RPMI7951 (cell line): ENCODE measurements at regions not wholly inside any gene's neighbourhood (a gene's known extent, or its start where the extent isn't known, plus 50 kb on each side); places are given as distances from the start of the nearest gene placed in this dataset.

ENCODE experiments used
- DNase-seq: peaks from one replicate; pipeline ENCODE4 v3.0.0-alpha.2; 2012; ENCODE audit warnings: low read depth

DNA sequence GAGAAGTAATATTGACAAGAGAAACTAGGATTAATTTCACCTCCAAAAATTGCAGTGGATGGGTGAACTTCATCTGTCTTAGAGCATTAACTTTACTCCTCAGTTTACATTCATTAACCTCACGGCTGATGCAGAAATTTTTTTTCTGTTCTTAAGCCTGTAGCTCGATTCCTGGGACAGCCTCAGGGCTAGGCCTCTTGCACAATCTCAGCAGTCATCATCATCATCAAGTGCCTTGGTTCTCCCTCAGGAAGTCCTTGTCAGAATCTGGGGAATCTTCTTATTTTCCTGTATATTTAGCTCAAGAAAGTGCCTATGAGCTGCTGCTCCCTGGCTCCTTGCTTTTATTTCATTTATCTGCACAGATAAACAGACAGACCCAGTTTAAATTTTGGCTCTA is 1272.2 kb upstream of the LRRTM1 start:
- peak; percentile 16 for DNase-seq

DNA sequence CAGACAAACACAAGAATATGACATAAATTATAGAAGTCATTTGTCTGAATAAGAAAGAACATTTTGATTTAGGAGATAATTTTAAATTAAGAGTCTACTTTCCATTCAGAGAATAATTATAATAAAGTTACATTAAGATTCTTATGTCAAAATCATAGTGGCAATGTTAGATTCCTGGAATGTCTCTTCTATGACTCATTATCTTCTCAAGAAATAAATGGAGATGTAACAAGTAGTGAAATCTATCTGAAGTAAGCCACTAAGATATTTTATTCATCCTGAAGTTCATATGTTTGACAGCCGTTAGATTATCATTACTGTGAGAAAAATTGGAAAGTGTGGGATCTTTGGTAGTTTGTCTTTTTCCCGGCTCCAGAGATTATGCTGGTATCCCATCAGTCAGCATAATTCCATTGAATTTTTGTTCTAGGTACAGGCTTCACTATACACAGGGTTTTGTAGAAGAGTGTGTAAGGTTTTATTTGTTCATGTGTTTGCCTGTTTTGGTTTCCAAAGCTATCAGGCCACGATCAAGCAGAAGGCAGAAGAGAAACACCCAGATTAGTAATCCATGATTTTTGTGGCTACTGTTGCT is 1246.6 kb upstream of the LRRTM1 start:
- peak; percentile 17 for DNase-seq

- no peak for DNase-seq
Measured at GRCh38 chr2:81550277-81550676, 1245.7 kb upstream of the LRRTM1 start.

GRCh38 chr2:81549646-81550045 is 1245.1 kb upstream of the LRRTM1 start:
- DNase-seq = no peak

GRCh38 chr2:81545626-81546025 is 1241.1 kb upstream of the LRRTM1 start:
- peak; percentile 48 for DNase-seq

DNA sequence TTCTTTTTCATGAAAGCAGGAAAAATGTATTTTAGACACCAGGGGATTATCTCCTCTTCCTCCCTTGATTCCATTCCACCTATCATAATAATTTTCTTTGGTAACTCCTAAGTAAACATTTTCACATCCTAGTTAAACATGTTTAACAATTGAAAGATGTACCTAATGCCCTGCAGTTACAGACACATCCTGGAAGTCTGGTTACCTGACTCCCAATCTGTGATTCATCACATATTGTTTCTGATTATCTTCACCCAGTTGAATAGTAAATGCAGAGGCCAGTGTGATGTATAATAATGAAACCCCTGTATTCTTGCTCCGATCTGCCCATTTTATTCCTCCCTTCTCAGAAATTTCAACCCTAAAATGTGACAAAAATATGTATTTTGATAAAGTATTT is 1237.6 kb upstream of the LRRTM1 start:
- DNase-seq = no peak

GRCh38 chr2:81529944-81530343 is 1225.4 kb upstream of the LRRTM1 start:
- no peak for DNase-seq

- no peak for DNase-seq
Measured at GRCh38 chr2:81528852-81529480, 1224.4 kb upstream of the LRRTM1 start.

DNA sequence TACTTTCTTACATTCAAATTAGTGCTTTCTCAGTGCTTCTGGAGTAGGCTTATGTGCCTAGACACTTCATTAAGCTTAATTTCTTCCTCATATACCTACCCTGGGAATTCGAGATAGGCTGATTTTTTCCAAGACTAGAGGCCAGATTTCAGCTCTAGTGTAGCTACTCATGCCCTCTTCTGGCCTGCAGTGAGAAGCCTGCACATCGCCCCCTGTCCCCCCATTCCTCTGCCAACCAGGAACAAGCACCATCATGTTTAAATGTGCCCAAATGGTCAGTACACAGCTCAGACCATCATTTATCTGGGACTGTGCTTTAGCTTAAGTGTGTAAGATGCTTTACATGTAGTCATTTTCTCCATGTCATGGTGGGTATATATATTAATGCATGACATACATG is 1218.8 kb upstream of the LRRTM1 start:
- DNase-seq = no peak

DNA sequence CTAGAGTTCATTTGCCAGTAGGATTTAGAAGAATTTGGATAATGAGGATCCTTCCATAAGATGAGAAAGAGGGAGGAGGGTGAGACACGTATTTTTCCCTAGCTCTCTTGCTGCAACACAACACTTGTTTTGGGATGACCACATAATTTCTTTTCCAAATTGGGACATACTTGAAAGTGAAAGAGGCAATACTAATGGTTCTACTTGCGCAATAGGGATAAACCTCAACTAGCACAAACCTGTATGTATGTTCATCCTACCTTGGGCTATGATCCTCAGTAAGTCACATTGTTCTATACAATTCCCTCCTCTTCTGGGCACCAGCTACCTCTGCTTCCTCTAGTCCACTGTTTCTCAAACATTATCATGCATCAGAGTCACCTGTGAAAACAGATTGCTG is 1208.8 kb upstream of the LRRTM1 start:
- DNase-seq = no peak

DNA sequence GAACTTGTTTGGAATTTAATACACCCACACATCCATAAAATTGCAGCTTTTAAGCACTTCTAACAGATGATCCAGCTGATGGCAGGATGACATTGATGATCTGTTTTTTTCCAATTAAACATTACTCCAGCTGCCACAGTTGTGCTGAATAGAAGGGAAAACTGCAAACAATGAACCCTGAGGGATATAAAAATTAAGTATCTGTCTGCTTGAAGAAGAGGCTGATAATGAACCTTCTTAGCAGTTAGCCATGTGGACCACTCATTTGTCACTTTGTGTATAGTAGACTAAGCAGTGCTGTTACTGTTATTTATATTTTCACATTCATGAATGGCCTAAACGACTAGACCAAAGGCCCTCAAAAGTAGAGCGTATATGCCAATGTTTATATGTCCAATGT is 1201.0 kb upstream of the LRRTM1 start:
- no peak for DNase-seq

- DNase-seq = no peak
Measured at GRCh38 chr2:81495556-81495955, 1191.0 kb upstream of the LRRTM1 start.

- DNase-seq = peak; percentile 6
Measured at GRCh38 chr2:81483254-81483653, 1178.7 kb upstream of the LRRTM1 start.

GRCh38 chr2:81481994-81482368 is 1177.4 kb upstream of the LRRTM1 start:
- DNase-seq = peak; percentile 92

- peak; percentile 94 for DNase-seq
Measured at GRCh38 chr2:81481242-81481993, 1176.9 kb upstream of the LRRTM1 start.

GRCh38 chr2:81467096-81467495 is 1162.5 kb upstream of the LRRTM1 start:
- no peak for DNase-seq

- no peak for DNase-seq
Measured at GRCh38 chr2:81462420-81462819, 1157.9 kb upstream of the LRRTM1 start.

GRCh38 chr2:81445176-81445575 is 1140.6 kb upstream of the LRRTM1 start:
- DNase-seq = no peak

- no peak for DNase-seq
Measured at GRCh38 chr2:81437456-81438000, 1133.0 kb upstream of the LRRTM1 start.

- DNase-seq = peak; percentile 19
Measured at GRCh38 chr2:81436256-81436655, 1131.7 kb upstream of the LRRTM1 start.

DNA sequence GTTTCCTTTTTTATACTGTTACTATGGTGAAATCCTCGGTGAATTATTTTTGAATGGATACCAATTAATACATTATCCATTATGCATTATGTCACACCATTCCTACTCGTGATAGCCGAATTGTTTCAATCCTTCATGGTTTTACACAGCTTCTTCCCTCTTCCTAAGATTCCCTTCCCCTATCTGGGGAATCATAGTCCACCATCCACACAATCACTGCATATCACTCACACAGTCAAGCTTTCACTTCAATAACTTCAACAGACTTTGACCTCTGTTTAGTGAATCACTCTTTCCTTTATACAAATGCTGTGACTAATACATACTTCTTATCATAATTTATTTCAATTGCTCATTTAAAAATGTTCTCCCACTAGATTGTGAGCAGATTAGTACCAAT is 1108.1 kb upstream of the LRRTM1 start:
- no peak for DNase-seq

DNA sequence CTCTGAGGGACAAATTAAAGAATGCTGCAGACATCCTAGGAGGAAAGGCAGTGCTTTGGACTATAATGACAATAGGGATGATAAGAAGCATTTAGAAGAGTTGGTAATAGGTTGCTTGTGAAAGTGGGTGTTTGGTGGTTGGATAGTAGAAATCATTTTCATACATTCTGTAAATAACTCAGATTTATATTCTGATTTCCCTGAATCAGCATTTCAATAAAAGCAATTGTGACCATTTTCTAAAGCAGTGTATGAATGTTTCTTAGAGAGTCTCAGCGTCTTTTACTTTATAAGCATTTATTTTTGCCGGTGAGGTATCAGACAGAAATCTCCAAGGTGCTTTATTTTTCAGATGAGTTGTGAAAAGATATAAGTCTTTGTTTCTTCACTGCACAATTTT is 1099.0 kb upstream of the LRRTM1 start:
- DNase-seq = no peak

- no peak for DNase-seq
Measured at GRCh38 chr2:81396417-81397019, 1092.0 kb upstream of the LRRTM1 start.
